Right forelimb (tissue), 1 donor: ENCODE measurements at regions not wholly inside any gene's neighbourhood (a gene's known extent, or its start where the extent isn't known, plus 50 kb on each side); places are given as distances from the start of the nearest gene placed in this dataset.

ENCODE experiments used
- DNase-seq: peaks from one replicate; pipeline ENCODE4 v3.0.0-alpha.2; 2018

GRCh38 chr22:48376428-48376827, 1451.2 kb downstream of the BRD1 start:
- no peak for DNase-seq

- DNase-seq: no peak
Observed at GRCh38 chr22:48373626-48374173, 1454.0 kb downstream of the BRD1 start.

GRCh38 chr22:48372390-48372789, 1455.3 kb downstream of the BRD1 start:
- DNase-seq: no peak

DNA sequence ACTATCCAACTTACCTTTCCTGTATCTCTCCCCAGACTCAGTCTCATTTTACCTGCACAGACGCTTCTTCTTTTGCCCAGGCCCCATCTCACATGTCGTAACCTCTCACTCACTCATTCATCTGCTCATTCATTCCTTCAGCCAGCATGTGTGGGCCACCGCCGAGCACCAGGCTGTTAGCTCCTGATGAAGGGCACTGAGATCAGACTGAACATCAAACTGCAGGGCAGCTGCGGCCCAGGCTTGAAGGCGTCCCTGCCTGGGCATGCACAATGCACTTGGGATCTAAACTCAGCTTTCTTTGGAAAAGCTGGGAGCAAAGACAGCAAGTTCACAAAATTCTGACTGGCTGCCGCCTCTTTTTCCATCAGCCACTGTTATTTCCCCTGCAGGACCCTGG, 1456.3 kb downstream of the BRD1 start:
- DNase-seq: no peak

GRCh38 chr22:48370508-48371325, 1457.0 kb downstream of the BRD1 start:
- DNase-seq: no peak

GRCh38 chr22:48369789-48370507, 1457.7 kb downstream of the BRD1 start:
- DNase-seq: no peak

DNA sequence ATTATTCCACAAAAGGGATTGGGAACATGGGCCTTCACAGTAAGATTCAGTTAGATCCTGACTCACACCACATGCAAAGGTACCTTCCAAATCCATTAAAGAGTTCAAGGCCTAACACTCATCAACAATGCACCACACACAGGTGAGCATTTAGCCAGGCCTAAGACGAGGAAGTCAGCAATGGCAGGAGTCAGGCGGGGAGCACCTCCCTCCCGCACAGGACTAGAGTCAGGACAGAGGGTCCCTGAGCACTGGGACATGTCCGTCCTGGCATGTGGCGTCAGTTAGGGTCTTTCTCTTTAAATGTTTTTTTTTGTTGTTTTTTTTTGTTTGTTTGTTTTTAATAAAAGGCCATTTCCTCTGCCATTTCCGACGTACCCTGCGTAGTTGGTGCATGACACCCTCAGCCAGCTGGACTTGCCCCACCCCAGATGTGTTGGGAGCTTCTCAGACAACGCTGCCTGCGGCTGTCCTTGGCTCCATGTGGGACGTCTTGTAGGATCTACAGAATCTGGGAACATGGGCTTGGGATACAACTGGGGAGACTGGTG, 1458.6 kb downstream of the BRD1 start:
- DNase-seq: no peak

GRCh38 chr22:48367731-48368130, 1459.9 kb downstream of the BRD1 start:
- DNase-seq: no peak

GRCh38 chr22:48366591-48366990, 1461.1 kb downstream of the BRD1 start:
- no peak for DNase-seq

DNA sequence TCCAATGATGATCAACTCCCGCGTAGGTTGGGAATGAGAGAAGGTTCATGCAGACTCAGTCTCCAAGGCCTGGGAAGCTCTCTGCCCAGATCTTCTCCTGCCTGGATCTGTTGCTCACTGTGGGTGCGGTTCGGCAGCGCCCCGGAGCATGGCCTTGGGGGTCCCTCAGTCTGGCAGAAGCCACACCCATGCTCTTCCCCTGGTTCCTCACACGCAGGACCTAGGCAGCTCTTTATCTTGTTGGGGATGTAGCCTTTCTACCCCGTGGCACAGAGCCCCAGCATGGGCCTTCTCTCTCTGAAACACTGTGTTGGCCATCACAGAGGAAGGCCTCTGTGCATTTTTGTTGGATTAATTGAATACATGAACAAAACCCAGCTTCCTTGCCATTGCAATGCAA, 1461.6 kb downstream of the BRD1 start:
- no peak for DNase-seq

GRCh38 chr22:48365386-48365785, 1462.3 kb downstream of the BRD1 start:
- DNase-seq: no peak

GRCh38 chr22:48362721-48363404, 1464.8 kb downstream of the BRD1 start:
- no peak for DNase-seq

- no peak for DNase-seq
Observed at GRCh38 chr22:48361099-48361639, 1466.5 kb downstream of the BRD1 start.

- no peak for DNase-seq
Observed at GRCh38 chr22:48359613-48359965, 1468.1 kb downstream of the BRD1 start.

- no peak for DNase-seq
Observed at GRCh38 chr22:48358886-48359612, 1468.6 kb downstream of the BRD1 start.

DNA sequence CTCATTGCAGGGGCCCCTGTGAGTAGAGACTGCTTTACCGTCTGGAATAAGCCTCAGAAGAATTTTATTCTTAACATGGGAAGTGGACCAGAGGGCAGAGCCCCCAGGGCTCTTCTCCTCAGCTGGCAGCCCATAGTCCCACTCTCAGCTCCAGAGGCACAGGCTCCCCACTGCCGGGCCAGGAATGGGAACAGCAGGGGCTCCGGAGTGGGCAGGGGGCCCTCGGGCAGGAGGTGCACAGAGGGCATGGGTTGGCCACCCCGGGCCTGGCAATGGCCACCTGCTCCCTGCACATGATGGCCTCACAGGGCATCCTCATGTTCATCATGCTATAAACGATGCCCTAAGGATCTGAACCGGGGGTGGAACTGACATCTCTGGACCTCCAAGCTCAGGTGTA, 1469.7 kb downstream of the BRD1 start:
- DNase-seq: no peak

- DNase-seq: no peak
Observed at GRCh38 chr22:48357196-48357595, 1470.5 kb downstream of the BRD1 start.

- no peak for DNase-seq
Observed at GRCh38 chr22:48356731-48357130, 1470.9 kb downstream of the BRD1 start.

- DNase-seq: no peak
Observed at GRCh38 chr22:48354096-48354495, 1473.6 kb downstream of the BRD1 start.

GRCh38 chr22:48353116-48353947, 1474.3 kb downstream of the BRD1 start:
- DNase-seq: no peak
